ENCODE measurements at regions not wholly inside any gene's neighbourhood (a gene's known extent, or its start where the extent isn't known, plus 50 kb on each side); places are given as distances from the start of the nearest gene placed in this dataset.

DNA sequence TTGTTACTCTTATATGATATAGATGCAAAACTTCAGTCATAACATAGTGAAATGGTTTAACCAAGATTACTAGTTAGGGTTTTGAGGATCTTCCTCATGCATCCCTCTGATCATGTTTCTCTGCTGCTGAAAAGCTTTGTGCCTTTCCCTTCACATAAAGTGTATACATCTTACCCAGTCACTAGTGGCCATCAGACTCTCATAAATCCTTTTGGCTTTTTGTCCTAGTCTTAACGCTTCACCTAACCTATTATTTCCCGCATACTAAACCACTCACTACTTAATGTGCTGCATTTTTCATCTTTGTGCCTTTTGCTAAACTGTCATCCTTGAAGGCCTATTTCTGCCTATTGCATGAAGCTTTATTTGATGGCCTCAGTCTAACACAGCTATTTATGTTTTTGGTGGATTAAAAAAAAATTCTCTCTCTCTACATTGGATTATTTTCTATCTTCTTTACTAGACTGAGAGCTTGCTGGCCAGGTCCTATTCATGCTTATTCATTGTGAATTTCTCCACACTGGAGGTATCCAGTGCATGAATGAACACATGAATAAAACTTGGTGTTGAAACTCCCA is 717.6 kb upstream of the GOLIM4 start:
- TF ChIP-seq CTCF (conservative IDR thresholded peaks at IDR 0.05) (no peak), ZFX (IDR thresholded peaks at IDR 0.05) (no peak)
